HG03469 (cell line): ENCODE measurements at regions not wholly inside any gene's neighbourhood (a gene's known extent, or its start where the extent isn't known, plus 50 kb on each side); places are given as distances from the start of the nearest gene placed in this dataset.
"Not testable (repeated sequence)": the region's sequence is repeated elsewhere in the genome, so short reads cannot be mapped to it uniquely, and the experiment has no call there.

Source experiments
- ATAC-seq: cut with Tn5 transposase; IDR thresholded peaks from one replicate; pipeline ENCODE4 v1.9.1; 2021; ENCODE audit warnings: mild to moderate bottlenecking, moderate library complexity, moderate number of reproducible peaks; ENCODE audit not compliant: unreplicated experiment

DNA sequence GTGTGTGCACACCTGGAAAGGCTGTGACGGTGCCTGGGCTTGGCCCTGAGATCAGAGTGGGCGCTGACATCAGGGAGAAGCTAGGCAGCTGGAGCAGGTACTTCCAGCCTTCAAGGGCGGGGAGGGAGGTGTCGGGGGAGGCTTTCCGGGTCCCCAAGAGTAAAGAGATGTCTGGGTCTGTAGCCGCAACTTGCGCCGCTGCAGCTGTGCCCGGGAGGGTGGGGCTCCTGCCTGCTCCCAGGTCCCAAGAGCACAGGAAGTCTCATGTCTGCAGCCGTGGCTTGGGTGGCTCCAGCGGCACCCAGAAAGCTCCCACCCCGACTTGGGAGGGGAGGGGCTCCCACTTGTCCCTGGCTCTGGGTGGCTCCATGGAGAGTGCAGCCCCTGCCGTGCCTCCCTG, 103.2 kb upstream of the BNIP2 start:
- ATAC-seq: no peak

DNA sequence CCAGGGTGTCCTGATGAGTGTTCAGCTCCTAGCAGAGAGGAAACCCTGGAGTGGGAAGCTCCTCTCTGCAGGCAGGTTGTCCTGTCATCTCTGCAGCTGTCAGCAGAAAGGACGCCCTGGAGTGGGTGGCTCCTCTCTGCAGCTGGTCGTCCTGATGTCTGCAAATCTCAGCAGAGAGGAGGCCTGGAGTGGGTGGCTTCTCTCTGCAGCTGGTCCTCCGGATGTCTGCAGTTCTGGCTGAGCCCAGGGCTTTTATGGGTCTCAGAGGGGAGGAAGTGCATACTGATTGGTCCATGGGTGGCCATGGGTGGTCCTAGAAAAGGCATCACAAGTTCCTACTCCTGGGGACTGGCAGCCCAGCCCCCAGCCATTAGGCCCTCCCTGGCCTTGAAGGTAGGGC, 102.6 kb upstream of the BNIP2 start:
- ATAC-seq: no peak

DNA sequence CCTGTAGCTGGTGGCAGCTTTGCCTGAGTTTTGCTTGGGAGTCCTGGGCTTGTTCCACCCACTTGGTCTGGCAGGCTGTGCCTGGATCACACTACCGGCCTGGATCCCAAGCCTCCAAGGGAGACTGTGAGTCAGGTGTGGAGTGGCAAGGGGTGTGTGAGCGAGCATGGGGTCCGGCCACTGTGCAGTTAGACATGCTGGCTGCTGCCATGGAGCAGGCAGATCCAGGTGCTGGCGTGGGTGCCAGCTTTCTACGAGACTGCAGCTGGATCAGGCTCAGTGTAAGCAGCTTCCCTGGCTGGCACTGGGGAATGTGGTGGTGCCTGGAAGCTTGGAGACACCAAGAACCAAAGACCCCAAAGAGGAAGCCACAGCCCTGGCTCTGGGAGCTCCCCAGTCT, 102.0 kb upstream of the BNIP2 start:
- ATAC-seq: no peak

DNA sequence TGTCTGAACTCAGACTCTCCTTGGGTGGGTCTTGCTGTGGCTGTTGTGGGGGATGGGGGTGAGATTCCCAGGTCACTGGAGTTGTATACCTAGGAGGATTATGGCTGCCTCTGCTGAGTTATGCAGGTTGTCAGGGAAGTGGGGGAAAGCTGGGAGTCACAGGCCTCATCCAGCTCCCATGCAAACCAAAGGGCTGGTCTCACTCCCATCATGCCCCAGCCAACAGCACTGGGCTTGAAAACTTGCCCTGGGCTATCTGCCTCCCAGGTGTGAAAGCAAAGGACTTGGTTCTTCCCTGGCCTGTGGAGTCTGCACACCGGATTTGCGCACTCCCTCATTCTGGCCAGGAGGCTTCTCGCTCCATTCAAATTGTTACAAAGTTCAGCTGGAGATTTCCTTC, 97.3 kb upstream of the BNIP2 start:
- ATAC-seq: not testable (repeated sequence)

DNA sequence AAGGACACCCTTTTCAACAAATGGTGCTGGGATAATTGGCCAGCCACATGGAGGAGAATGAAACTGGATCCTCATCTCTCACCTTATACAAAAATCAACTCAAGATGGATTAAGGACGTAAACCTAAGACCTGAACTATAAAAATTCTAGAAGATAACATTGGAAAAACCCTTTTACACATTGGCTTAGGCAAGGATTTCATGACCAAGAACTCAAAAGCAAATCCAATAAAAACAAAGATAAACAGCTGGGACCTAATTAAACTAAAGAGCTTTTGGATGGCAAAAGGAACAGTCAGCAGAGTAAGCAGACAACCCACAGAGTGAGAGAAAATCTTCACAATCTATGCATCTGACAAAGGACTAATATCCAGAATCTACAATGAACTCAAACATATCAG, 96.9 kb upstream of the BNIP2 start:
- not testable (repeated sequence) for ATAC-seq

DNA sequence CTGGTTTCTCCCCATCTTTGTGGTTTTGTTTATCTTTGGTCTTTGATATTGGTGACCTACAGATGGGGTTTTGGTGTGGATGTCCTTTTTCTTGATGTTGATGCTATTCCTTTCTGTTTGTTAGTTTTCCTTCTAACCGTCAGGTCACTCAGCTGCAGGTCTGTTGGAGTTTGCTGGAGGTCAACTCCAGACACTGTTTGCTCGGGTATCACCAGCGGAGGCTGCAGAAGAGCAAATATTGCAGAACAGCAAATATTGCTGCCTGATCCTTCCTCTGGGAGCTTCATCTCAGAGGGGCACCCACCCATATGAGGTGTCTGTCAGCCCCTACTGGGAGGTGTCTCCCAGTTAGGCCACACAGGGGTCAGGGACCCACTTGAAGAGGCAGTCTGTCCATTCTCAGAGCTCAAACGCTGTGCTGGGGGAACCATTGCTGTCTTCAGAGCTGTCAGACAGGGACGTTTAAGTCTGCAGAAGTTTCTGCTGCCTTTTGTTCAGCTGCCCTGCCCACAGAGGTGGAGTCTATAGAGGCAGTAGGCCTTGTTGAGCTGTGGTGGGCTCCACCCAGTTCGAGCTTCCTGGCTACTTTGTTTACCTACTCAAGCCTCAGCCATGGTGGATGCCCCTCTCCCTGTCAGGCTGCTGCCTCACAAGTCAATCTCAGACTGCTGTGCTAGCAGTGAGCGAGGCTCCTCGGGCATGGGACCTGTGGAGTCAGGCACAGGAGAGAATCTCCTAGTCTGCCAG, 94.8 kb upstream of the BNIP2 start:
- ATAC-seq: not testable (repeated sequence)

DNA sequence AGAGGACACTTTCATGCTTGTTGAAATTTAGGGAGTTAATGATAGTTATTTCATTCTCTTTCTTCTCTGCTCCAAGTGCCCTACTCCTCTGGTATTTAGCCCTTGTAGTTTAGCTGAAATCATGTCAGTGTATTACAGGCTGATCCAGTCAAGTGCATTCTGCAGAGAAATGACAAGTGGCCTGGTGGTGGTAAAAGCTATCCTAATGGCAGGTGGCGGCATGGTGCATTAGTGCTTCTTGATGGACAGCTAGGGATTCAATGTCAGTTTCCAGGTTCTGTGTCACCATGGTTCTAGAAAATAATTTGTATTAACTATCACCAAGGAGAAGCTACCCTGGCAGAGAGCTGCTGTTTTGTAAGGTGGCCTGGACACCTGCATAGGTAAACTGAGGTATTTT, 90.0 kb upstream of the BNIP2 start:
- ATAC-seq: no peak

DNA sequence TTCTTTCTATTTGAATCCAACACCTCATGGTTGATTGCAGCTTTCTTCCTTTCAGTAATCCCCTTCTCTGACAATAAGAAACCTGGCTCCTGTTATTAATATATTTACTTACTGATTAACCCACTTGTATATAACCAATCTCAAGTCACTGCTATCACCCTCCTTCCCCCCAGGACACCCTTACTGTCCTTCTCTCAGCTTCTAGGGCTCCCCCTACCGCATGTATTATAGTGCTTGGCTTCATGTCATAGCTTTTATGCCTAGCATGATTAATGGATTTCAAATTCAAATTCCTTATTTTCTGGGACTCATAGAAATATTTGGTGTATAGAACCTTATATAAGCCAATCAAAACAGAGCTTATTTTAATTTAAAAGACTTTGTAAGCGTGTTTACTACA, 75.7 kb upstream of the BNIP2 start:
- ATAC-seq: no peak

DNA sequence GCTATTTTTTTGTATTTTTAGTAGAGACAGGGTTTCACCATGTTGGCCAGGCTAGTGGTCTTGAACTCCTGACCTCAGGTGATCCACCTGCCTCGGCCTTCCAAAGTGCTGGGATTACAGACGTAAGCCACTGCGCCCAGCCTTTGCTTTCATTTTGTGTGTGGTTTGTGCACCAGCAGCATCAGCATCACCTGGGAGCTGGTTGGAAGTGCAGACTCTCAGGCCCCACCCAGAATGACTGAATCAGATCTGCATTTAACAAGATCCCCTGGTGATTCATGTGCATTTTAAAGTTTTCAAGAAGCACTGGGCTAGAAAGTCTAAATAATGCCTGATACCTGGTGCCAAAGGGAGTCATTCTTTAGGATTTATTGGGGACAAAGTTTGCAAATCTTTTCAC, 73.4 kb upstream of the BNIP2 start:
- ATAC-seq: no peak

DNA sequence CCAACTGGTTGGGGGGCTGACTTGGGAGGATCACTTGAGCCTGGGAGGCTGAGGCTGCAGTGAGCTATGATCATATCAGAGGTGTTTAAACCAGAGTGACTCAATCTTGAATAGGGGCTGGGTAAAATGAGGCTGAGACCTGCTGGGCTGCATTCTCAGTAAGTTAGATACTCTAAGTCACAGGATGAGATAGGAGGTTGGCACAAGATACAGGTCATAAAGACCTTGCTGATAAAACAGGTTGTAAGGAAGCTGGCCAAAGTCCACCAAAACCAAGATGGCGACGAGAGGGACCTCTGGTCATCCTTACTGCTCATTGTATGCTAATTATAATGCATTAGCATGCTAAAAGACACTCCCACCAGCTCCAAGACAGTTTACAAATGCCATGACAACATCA, 71.1 kb upstream of the BNIP2 start:
- not testable (repeated sequence) for ATAC-seq

DNA sequence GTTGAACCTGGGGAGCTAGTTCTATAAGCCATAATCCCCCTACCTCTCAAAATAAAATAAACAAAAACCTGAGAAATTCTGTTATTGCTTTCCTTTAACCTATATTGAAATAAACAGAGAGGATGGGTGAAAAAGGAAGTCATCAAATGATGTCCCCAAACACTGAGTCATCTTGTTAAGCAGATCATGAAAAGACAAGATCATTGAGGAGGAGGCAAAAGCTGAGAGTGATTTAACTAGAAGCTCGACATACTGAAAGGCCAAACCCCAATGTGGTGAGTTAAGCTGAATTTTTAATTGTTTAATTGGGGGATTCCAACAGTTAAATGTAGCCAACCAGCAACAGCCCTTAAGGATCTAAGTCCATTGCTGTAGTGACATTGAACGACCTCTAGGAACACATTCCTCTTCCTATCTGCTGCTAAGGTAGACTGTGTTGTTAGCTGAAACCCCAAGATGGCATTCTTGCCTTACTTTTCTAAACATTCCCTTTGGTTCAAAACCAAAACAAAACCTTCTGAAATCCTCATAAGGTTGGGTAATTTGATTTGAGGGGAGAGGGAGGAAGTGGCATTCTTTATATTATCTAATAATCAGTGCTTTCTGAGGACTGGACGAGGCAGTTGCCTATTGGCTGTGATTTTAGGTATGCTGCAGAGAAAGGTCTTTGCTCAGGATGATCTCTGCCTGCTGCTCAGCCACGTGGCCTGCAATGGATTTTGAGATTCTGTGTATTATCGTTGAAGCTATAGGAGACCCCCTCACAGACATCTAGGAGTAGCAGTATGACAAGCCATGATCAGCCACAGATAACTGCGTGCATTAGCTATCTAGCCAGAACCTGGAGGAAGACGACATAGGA, 62.7 kb upstream of the BNIP2 start:
- no peak for ATAC-seq

DNA sequence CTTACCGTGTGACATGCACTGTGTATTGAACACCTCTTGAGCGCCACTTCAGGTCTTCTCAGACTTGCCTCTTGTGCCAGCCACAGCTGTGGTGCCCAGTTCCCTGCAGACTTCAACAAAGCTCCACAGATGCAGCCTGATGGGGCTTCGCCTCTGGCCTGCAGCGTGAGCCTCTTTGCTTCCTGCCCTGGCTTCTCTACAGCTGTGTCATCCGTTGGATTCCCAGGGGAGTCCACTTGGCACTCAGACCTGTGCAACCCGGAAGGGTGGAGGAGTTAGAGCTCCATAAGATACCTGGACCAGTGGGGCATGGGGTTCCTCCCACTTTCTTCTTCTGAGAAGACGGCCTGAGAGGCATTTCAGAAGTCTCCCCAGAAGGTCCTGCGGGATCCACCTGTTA, 57.7 kb upstream of the BNIP2 start:
- ATAC-seq: no peak

DNA sequence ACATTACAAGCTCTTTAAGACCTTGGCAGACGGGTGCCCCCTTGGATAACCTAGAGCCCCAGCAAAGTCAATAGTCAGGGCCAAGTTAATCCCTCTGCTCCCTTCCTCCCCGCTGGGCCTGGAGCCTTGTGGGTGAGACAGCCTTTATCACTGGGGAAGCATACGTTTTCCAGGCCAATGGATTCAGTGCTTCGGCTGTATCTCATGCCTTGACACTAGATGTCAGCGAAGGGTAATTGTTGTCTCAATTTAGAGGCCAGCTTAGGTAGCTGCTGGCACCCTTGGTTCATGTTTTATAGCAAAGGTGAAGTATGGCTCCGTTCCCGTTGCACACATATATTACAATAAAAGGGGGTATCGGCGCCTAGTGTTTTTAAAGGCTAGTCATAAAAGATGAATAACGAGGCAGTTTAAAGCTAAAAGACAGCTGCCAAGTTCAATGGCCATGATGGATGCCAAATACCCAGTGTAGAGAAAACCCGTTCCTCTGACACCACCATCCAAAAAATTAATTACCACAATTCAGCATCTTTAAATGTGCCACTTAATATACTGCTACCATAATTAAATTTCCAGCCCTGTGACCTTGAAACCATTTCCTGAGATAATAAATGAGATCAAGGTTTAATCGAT, 52.3 kb upstream of the BNIP2 start:
- no peak for ATAC-seq

DNA sequence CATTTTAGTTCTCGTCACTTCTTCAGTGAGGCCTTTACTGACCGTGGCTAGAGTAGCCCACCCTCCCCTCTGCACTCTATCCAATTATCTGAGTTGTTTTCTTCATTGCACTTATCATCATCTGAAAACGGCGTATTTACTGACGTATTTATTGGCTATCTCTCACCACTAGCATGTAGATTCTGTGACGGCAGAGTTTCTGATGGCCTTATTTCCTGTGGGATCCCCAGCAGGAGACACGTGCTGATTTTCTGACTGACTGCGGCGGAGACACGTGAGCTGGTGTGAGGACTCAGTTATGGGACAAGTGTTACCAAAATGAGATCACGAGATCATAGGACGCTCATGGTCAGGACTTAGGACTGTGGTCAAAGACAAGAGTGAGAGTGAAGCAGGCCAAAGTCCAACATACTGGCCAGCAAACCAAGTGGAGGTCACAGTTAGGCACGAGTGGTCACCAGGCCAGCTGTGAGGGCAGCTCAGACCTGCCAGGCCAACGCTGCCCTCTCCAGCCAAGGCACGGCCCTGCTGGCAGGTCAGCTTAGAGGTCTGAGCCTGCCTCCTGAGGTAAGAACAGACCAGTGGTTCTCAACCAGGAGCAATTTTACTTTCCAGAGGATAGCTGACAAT, 50.6 kb upstream of the BNIP2 start:
- ATAC-seq: no peak
